ENCODE measurements at regions not wholly inside any gene's neighbourhood (a gene's known extent, or its start where the extent isn't known, plus 50 kb on each side); places are given as distances from the start of the nearest gene placed in this dataset.
"Not testable (repeated sequence)": the region's sequence is repeated elsewhere in the genome, so short reads cannot be mapped to it uniquely, and the experiment has no call there.

GRCh38 chr11:37320921-37321320 is 722.9 kb upstream of the RAG2 start:
- no peak for TF ChIP-seq EP300 (IDR thresholded peaks at IDR 0.05)
- no peak for TF ChIP-seq POLR2AphosphoS5 (IDR thresholded peaks at IDR 0.05)
- TF ChIP-seq POLR2A (IDR thresholded peaks at IDR 0.05) = no peak
- TF ChIP-seq CTCF (IDR thresholded peaks at IDR 0.05) = no peak
- H3K27me3 ChIP-seq = no peaks in the 10 kb centered on the region
- peak in 1 of 2 donors; percentile 34 for DNase-seq

GRCh38 chr11:37317803-37318202 is 719.8 kb upstream of the RAG2 start:
- H3K4me3 ChIP-seq = no peak overlapping the region
- no peak for DNase-seq
- no peaks in the 10 kb centered on the region for H3K36me3 ChIP-seq
- H3K4me1 ChIP-seq = no peaks in the 10 kb centered on the region
- intact Hi-C loops (cut with DNase I; ENCODE audit: low total_unique reads) = no loop called here
- 44 to 87% (median 60%) methylated on average over 1 of the region's 1 CpG for WGBS, 5 donors
- TF ChIP-seq POLR2AphosphoS5 (IDR thresholded peaks at IDR 0.05) (no peak), EP300 (IDR thresholded peaks at IDR 0.05) (no peak), CTCF (IDR thresholded peaks at IDR 0.05) (no peak), POLR2A (IDR thresholded peaks at IDR 0.05) (no peak)
- H3K27me3 ChIP-seq = no peaks in the 10 kb centered on the region
- no peak overlapping the region for H3K27ac ChIP-seq
- no peaks in the 10 kb centered on the region for H3K9me3 ChIP-seq

More at GRCh38 chr11:37320921-37321320, 722.9 kb upstream of the RAG2 start:
- Histone ChIP-seq H3K36me3 (no peaks in the 10 kb centered on the region), H3K9me3 (no peaks in the 10 kb centered on the region), H3K4me3 (no peak overlapping the region), H3K4me1 (no peaks in the 10 kb centered on the region), H3K27ac (no peak overlapping the region)
- intact Hi-C loops (cut with DNase I; ENCODE audit: low total_unique reads) = no loop called here

- peaks cover 0 to 6% (median 0%) of the 10 kb centered on the region in 4 donors for H3K9me3 ChIP-seq
- intact Hi-C loops (cut with DNase I; ENCODE audit: low total_unique reads) = no loop called here
- no peak overlapping the region for H3K4me3 ChIP-seq
- no peaks in the 10 kb centered on the region for H3K27me3 ChIP-seq
- no peak for TF ChIP-seq CTCF (IDR thresholded peaks at IDR 0.05)
- TF ChIP-seq POLR2AphosphoS5 (IDR thresholded peaks at IDR 0.05) = no peak
- TF ChIP-seq POLR2A (IDR thresholded peaks at IDR 0.05) = no peak
- TF ChIP-seq EP300 (IDR thresholded peaks at IDR 0.05) = no peak
- DNase-seq = no peak
- 61 to 91% (median 83%) methylated on average over 2 of the region's 2 CpGs for WGBS, 5 donors
- H3K4me1 ChIP-seq = no peaks in the 10 kb centered on the region
- no peaks in the 10 kb centered on the region for H3K36me3 ChIP-seq
- H3K27ac ChIP-seq = no peak overlapping the region
Measured at GRCh38 chr11:37313266-37313665, 715.2 kb upstream of the RAG2 start.

- no peak overlapping the region for H3K4me3 ChIP-seq
- DNase-seq = no peak
- WGBS, 5 donors = 7 to 48% (median 28%) methylated on average over 1 of the region's 1 CpG
- intact Hi-C loops (cut with DNase I; ENCODE audit: low total_unique reads) = no loop called here
- no peaks in the 10 kb centered on the region for H3K27me3 ChIP-seq
- H3K4me1 ChIP-seq = no peaks in the 10 kb centered on the region
- H3K27ac ChIP-seq = no peak overlapping the region
- no peaks in the 10 kb centered on the region for H3K36me3 ChIP-seq
- peaks cover 0 to 21% (median 7%) of the 10 kb centered on the region in 4 donors for H3K9me3 ChIP-seq
- TF ChIP-seq POLR2AphosphoS5 (IDR thresholded peaks at IDR 0.05) = no peak
- no peak for TF ChIP-seq POLR2A (IDR thresholded peaks at IDR 0.05)
- TF ChIP-seq CTCF (IDR thresholded peaks at IDR 0.05) = no peak
Measured at GRCh38 chr11:37306563-37306962, 708.5 kb upstream of the RAG2 start.

GRCh38 chr11:37301405-37301804 is 703.4 kb upstream of the RAG2 start:
- intact Hi-C loops (cut with DNase I; ENCODE audit: low total_unique reads); H3K27me3 ChIP-seq; H3K4me1 ChIP-seq; DNase-seq; H3K36me3 ChIP-seq; H3K4me3 ChIP-seq; H3K27ac ChIP-seq: not testable (repeated sequence)
- peaks cover 0 to 42% (median 12%) of the 10 kb centered on the region in 4 donors for H3K9me3 ChIP-seq
- 75 to 85% (median 84%) methylated on average over 5 of the region's 5 CpGs for WGBS, 5 donors

All from stomach (tissue), 8 donors.